DOHH2 (cell line): ENCODE measurements at regions not wholly inside any gene's neighbourhood (a gene's known extent, or its start where the extent isn't known, plus 50 kb on each side); places are given as distances from the start of the nearest gene placed in this dataset.

Experiments
- H3F3A ChIP-seq: fragments of 200-600 bp; sonication (generic), shearing (Covaris generic); 2 replicates; pipeline ENCODE4 v1.6.0; 2016; ENCODE audit warnings: antibody characterized with exemption, mild to moderate bottlenecking; ENCODE audit not compliant: control insufficient read depth, insufficient read depth
- H3K27ac ChIP-seq: fragments of 200-600 bp; sonication (generic); 2 replicates; pipeline ENCODE4 v1.5.1; 2014; ENCODE audit warnings: low read depth, mild to moderate bottlenecking, low read length, moderate library complexity
- H3K27me3 ChIP-seq: fragments of 200-600 bp; sonication (generic); 2 replicates; pipeline ENCODE4 v1.6.1; 2014; ENCODE audit warnings: mild to moderate bottlenecking, low read length, mixed read lengths; ENCODE audit not compliant: control insufficient read depth
- H3K36me3 ChIP-seq: fragments of 200-600 bp; sonication (generic); 2 replicates; pipeline ENCODE4 v1.6.1; 2014; ENCODE audit warnings: mild to moderate bottlenecking, low read length, moderate library complexity, mixed read lengths; ENCODE audit not compliant: control insufficient read depth
- H3K4me1 ChIP-seq: fragments of 200-600 bp; sonication (generic); 2 replicates; pipeline ENCODE4 v1.6.1; 2014; ENCODE audit warnings: mild to moderate bottlenecking, low read length, mixed read lengths; ENCODE audit not compliant: control insufficient read depth
- H3K4me2 ChIP-seq: fragments of 200-600 bp; sonication (generic); 2 replicates; pipeline ENCODE4 v1.6.0; 2014; ENCODE audit warnings: mild to moderate bottlenecking, low read length, moderate library complexity
- H3K4me3 ChIP-seq: fragments of 200-600 bp; sonication (generic); 2 replicates; pipeline ENCODE4 v1.5.1; 2014; ENCODE audit warnings: mild to moderate bottlenecking, low read length, mixed read lengths
- H3K79me2 ChIP-seq: fragments of 200-600 bp; sonication (generic); 2 replicates; pipeline ENCODE4 v1.6.1; 2014; ENCODE audit warnings: mild to moderate bottlenecking, low read length, mixed read lengths; ENCODE audit not compliant: control insufficient read depth
- H3K9me2 ChIP-seq: fragments of 200-600 bp; sonication (generic); replicated peaks from 2 replicates; pipeline ENCODE4 v1.6.1; 2014; ENCODE audit warnings: mild to moderate bottlenecking, low read length, mixed read lengths; ENCODE audit not compliant: control insufficient read depth
- H3K9me3 ChIP-seq: fragments of 200-600 bp; sonication (generic); 2 replicates; pipeline ENCODE4 v1.6.1; 2014; ENCODE audit warnings: antibody characterized with exemption, low read length, mixed read lengths; ENCODE audit not compliant: control insufficient read depth, insufficient read depth
- H4K20me1 ChIP-seq: fragments of 200-600 bp; sonication (generic); 2 replicates; pipeline ENCODE4 v1.6.0; 2014; ENCODE audit warnings: low read depth, mild to moderate bottlenecking, antibody characterized with exemption, low read length, moderate library complexity; ENCODE audit not compliant: control insufficient read depth, insufficient read depth
- EZH2phosphoT487 ChIP-seq: fragments of 200-600 bp; sonication (generic); IDR thresholded peaks from 2 replicates; pipeline ENCODE4 v1.6.1; 2017; ENCODE audit warnings: borderline replicate concordance, mild to moderate bottlenecking, antibody characterized with exemption, low read length, moderate library complexity, mixed read lengths
- TF ChIP-seq, protein P1 (sequence below): fragments of 200-600 bp; sonication (generic); IDR thresholded peaks from one replicate; pipeline ENCODE4 v1.5.1; 2014; ENCODE audit warnings: antibody characterized with exemption, mild to moderate bottlenecking, low read depth, low read length; ENCODE audit not compliant: poor library complexity, severe bottlenecking

DNA sequence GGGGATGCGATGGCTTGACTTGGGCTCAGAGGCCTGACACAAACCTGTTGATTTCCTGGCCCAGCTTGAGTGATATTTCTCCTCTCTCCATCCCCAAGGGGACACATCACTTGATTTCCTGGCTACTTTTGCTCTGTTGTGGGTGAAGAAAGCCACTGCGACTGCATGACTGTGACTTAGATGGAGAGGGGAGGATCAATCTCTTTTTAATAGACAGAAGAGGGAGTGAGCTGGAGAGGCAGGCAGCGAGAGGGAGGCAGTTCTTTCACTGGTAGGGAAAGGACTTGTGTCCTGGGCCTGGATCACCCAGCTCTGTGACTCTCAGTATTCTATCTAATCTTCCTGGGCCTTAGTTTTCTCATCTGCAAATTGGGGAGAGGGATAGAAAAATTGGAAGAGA, 189.8 kb upstream of the RGMA start:
- TF ChIP-seq EZH2phosphoT487, result no peak
- TF ChIP-seq, protein P1, sequence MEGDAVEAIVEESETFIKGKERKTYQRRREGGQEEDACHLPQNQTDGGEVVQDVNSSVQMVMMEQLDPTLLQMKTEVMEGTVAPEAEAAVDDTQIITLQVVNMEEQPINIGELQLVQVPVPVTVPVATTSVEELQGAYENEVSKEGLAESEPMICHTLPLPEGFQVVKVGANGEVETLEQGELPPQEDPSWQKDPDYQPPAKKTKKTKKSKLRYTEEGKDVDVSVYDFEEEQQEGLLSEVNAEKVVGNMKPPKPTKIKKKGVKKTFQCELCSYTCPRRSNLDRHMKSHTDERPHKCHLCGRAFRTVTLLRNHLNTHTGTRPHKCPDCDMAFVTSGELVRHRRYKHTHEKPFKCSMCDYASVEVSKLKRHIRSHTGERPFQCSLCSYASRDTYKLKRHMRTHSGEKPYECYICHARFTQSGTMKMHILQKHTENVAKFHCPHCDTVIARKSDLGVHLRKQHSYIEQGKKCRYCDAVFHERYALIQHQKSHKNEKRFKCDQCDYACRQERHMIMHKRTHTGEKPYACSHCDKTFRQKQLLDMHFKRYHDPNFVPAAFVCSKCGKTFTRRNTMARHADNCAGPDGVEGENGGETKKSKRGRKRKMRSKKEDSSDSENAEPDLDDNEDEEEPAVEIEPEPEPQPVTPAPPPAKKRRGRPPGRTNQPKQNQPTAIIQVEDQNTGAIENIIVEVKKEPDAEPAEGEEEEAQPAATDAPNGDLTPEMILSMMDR, result no peak
- H3K79me2 ChIP-seq, result no peaks in the 10 kb centered on the region
- H3K4me1 ChIP-seq, result no peaks in the 10 kb centered on the region
- no peaks in the 10 kb centered on the region for H3K27me3 ChIP-seq
- H3K9me2 ChIP-seq, result no peaks in the 10 kb centered on the region
- H3K4me2 ChIP-seq, result no peak overlapping the region
- H4K20me1 ChIP-seq, result no peaks in the 10 kb centered on the region
- H3F3A ChIP-seq, result no peaks in the 10 kb centered on the region
- no peak overlapping the region for H3K27ac ChIP-seq
- H3K36me3 ChIP-seq, result no peaks in the 10 kb centered on the region
- no peaks in the 10 kb centered on the region for H3K9me3 ChIP-seq
- no peak overlapping the region for H3K4me3 ChIP-seq

DNA sequence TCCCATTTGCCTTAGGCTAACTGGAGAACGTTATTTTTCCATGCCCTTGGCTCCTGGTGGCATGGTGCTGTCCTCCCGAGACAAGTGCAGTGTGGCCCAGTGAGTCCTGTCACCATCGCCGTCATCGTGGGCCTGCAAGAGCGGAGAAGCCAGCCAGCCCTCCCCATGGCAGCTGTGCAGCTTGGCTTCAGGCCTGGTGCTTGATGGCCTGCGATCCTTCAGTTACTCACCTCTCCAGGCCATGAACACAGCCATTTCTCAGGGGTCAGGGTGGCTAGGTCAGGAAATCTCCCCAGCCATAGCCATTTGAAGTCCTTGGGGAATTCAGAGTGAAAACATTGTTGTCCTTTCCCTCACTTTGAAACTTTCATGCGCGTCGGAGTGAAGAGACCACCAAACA, 189.0 kb upstream of the RGMA start:
- Histone ChIP-seq H4K20me1 (no peaks in the 10 kb centered on the region), H3K79me2 (no peaks in the 10 kb centered on the region), H3K36me3 (no peaks in the 10 kb centered on the region), H3K27me3 (no peaks in the 10 kb centered on the region), H3K4me1 (no peaks in the 10 kb centered on the region), H3K9me3 (no peaks in the 10 kb centered on the region), H3K4me2 (no peak overlapping the region), H3K9me2 (no peaks in the 10 kb centered on the region), H3F3A (no peaks in the 10 kb centered on the region), H3K4me3 (no peak overlapping the region), H3K27ac (no peak overlapping the region)
- TF ChIP-seq, protein P1, result no peak

DNA sequence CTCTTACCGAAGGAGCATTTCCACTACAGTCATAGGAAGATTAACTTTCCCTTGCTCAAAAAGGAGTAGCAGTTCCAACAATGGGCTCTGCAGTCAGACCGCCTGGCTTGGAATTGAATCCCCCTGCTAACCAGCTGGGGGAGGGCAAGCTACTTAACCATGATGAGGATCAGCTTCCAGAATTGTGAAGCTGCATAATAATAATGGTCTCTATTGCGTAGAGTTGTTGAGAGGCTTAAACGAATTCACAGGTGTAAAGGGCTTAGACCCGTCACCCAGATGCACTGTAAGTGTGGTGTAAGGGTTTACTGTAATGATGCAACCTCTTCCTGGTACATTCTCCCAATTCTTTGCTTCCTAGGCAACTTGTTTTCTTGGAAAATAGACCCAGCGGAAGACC, 185.2 kb upstream of the RGMA start:
- no peaks in the 10 kb centered on the region for H3F3A ChIP-seq
- TF ChIP-seq, protein P1, result no peak
- TF ChIP-seq EZH2phosphoT487, result no peak
- no peaks in the 10 kb centered on the region for H3K79me2 ChIP-seq
- H3K27ac ChIP-seq, result no peak overlapping the region
- H3K4me3 ChIP-seq, result no peak overlapping the region
- H3K9me3 ChIP-seq, result no peaks in the 10 kb centered on the region
- no peaks in the 10 kb centered on the region for H3K9me2 ChIP-seq
- H3K36me3 ChIP-seq, result no peaks in the 10 kb centered on the region
- H4K20me1 ChIP-seq, result no peaks in the 10 kb centered on the region
- no peaks in the 10 kb centered on the region for H3K27me3 ChIP-seq
- no peaks in the 10 kb centered on the region for H3K4me1 ChIP-seq
- H3K4me2 ChIP-seq, result no peak overlapping the region

DNA sequence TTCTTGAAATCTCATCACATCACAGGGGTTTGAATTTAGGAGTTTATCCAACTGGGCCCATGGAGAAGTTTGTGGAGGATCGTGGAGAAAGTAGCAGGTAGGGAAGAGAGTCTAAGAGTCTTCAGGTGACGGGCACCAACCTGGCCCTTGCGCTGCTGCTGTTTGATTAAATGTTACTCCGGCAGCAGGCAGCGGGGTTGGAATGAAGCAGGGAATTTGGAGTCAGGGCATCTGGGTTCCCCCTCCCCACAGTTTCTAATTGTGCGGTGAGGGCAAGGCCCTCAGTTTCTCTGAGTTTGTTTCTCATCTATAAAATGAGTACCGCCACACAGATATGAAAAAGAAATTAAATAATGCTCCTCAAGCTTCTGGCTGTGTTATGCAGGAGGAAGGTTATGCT, 182.9 kb upstream of the RGMA start:
- Histone ChIP-seq H3K36me3 (no peaks in the 10 kb centered on the region), H3K9me2 (no peaks in the 10 kb centered on the region), H3K27me3 (no peaks in the 10 kb centered on the region), H3K4me3 (no peak overlapping the region), H3K9me3 (no peaks in the 10 kb centered on the region), H3K27ac (no peak overlapping the region), H3K4me1 (no peaks in the 10 kb centered on the region), H4K20me1 (no peaks in the 10 kb centered on the region), H3K79me2 (no peaks in the 10 kb centered on the region), H3F3A (no peaks in the 10 kb centered on the region), H3K4me2 (no peak overlapping the region)
- TF ChIP-seq, protein P1, result no peak
- TF ChIP-seq EZH2phosphoT487, result no peak
